ELF-1 (cell line): ENCODE measurements at regions not wholly inside any gene's neighbourhood (a gene's known extent, or its start where the extent isn't known, plus 50 kb on each side); places are given as distances from the start of the nearest gene placed in this dataset.

Experiments
- DNase-seq: peaks from one replicate; pipeline ENCODE4 v3.0.0-alpha.2; 2016; ENCODE audit warnings: low read depth, low spot score

DNA sequence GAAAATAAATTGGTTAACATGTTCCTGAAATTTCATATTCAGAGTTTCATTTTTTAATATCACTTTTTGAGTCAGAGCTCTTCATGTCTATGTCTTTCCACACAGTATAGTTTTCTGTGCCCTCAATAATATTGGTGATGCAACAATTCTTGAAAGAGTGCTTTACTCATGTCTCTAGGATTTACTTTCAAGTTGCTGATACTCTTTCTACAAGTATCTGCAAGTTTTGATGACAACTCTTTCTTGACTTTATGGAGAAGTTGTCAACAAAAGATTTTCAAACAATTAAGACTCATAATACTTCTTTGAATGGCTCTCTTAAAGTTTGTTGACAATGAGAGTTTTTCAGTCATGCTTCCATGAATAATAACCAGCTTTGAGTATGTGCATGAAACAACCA lies 561.7 kb downstream of the DIAPH3 start:
- no peak for DNase-seq

DNA sequence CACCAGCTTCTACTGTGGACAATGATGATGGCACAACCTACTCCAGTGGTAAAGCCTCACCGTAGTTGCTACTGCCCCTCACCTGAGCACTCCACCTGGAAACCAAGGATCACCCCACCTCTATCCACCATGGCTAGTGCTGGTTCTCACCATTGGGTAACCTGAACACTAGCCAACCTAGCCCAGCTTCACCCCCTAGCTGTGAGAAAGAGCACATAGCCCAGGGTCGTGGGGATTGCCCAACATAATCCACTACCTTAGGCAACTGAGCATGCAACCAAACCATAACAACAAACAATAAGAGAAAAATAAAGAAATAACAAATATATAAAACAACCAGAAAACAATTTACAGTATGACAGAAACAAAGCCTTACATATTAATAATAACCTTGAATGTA lies 560.1 kb downstream of the DIAPH3 start:
- DNase-seq = no peak

DNA sequence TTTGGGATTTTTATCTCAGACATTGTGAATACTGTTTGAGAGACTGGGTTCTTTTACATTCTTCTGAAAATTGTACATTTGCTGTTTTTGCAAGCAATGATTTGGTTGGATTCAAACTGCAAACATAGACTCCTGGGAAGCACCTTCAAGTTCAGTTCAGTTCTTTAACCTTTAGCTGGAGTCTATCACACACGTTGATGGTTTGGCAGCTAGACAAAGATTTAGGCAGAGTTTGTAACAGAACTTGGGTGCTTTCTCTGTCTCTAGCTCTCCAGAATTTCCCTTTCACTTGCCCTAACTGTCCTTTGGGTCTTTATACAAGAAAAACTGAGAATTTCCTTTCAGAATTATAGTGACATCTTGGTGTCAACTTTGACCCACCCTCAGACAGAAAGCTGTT lies 556.6 kb downstream of the DIAPH3 start:
- no peak for DNase-seq

DNA sequence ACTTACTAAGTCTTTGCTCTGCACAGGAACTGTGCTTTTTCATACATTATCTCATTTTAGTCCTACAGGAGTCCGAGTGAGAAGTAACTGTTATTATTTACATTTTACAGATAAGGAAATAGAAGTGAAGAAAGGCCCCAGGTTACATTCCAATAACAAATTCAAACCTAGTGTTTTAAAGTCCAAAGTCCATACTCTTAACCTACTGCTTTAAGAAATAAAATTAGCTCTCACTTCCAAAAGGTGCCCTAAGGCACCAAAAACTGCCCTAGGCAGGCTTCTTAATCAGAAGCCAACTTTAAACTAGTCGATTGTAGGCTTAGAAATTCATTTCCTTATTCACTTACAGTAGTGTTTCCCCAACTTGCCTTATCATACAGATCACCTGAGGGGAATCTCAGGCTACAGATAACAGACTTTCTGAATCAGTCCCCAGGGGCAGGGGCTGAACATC lies 555.9 kb downstream of the DIAPH3 start:
- no peak for DNase-seq

DNA sequence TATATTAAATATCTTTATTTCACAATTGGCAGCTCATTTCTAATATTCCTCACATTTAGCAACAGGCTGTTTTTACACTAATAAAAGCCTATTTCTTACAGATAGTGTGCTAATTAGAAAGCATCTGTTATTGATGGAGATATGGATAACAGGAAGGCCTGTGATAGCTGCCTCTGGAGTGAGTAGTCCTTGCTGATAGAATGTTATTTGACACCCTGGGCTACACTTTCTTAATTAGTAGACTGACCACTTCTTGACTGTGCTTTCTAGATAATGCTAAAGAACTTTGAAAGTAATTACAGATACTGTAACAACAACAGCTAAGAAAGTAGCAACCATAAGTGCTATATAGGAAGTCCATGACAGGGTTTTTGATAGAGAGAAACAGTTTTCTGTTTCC lies 554.3 kb downstream of the DIAPH3 start:
- DNase-seq = no peak
